ENCODE measurements at regions not wholly inside any gene's neighbourhood (a gene's known extent, or its start where the extent isn't known, plus 50 kb on each side); places are given as distances from the start of the nearest gene placed in this dataset.

DNA sequence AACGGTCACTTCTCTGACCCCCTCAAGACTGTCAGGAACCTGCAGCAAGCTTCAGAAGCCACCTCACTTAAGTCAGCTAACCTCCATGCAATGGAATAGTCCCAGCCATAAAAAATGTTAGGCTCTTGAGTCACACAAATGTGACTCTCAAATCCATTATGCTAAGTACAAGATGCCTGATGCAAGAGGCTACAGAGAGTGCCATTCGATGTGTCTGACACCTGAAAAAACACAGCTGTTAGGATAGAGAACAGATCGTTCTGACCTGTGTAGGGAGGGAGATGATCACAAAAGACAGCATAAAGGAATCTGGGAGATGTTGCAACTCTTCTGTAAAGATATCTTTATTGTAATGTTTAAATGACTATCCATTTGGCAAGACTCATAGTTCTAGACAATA, 712.4 kb downstream of the TBC1D22A start:
- no peak overlapping the region for H3K27ac ChIP-seq
- peaks cover 0 to 7% (median 0%) of the 10 kb centered on the region in 4 donors for H3K27me3 ChIP-seq
- TF ChIP-seq CTCF (IDR thresholded peaks at IDR 0.05) (no peak), POLR2A (IDR thresholded peaks at IDR 0.05) (no peak)
- WGBS, 2 donors: 29 to 58% methylated on average over 3 of the region's 3 CpGs
- no peaks in the 10 kb centered on the region for H3K36me3 ChIP-seq
- peak overlapping the region in 1 of 4 donors; percentile 16 for H3K4me3 ChIP-seq
- no peaks in the 10 kb centered on the region for H3K9me3 ChIP-seq
- no peak for DNase-seq
- intact Hi-C loops (cut with DNase I): no loop called here
- H3K4me1 ChIP-seq: peaks cover 0 to 9% (median 0%) of the 10 kb centered on the region in 3 donors

- Histone ChIP-seq H3K27me3 (peaks cover 0 to 10% (median 0%) of the 10 kb centered on the region in 4 donors), H3K27ac (no peak overlapping the region), H3K9me3 (no peaks in the 10 kb centered on the region), H3K4me1 (peaks cover 0 to 9% (median 0%) of the 10 kb centered on the region in 3 donors), H3K36me3 (no peaks in the 10 kb centered on the region), H3K4me3 (peak overlapping the region in 1 of 4 donors; percentile 16)
- no peak for DNase-seq
- no peak for TF ChIP-seq POLR2A (IDR thresholded peaks at IDR 0.05)
- TF ChIP-seq CTCF (IDR thresholded peaks at IDR 0.05): no peak
- intact Hi-C loops (cut with DNase I): no loop called here
- WGBS, 2 donors: 22 to 42% methylated on average over 6 of the region's 6 CpGs
Measured at GRCh38 chr22:47474464-47474863, 712.0 kb downstream of the TBC1D22A start.

- H3K27me3 ChIP-seq: peaks cover 0 to 10% (median 0%) of the 10 kb centered on the region in 4 donors
- 87 to 89% methylated on average over 7 of the region's 9 CpGs for WGBS, 2 donors
- no peaks in the 10 kb centered on the region for H3K36me3 ChIP-seq
- H3K4me1 ChIP-seq: peaks cover 0 to 9% (median 0%) of the 10 kb centered on the region in 3 donors
- no peak overlapping the region for H3K4me3 ChIP-seq
- H3K27ac ChIP-seq: no peak overlapping the region
- H3K9me3 ChIP-seq: no peaks in the 10 kb centered on the region
- intact Hi-C loops (cut with DNase I): no loop called here
- no peak for TF ChIP-seq POLR2A (IDR thresholded peaks at IDR 0.05)
- no peak for TF ChIP-seq CTCF (IDR thresholded peaks at IDR 0.05)
- DNase-seq: no peak
Measured at GRCh38 chr22:47472636-47473035, 710.2 kb downstream of the TBC1D22A start.

DNA sequence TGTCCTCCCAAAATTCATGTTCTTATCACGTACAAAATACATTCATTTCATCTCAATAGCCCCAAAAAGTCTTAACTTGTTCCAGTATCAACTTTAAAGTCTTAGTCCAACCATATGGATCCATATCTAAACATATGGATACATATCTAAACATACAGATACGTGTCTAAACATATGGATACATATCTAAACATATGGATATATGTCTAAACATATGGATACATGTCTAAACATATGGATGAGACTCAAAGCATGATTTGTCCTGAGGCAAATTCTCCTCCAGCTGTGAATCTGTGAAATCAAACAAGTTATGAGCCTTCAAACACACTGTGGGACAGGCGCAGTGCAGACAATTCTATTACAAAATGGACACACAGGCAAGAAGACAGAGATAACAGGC, 709.0 kb downstream of the TBC1D22A start:
- TF ChIP-seq POLR2A (IDR thresholded peaks at IDR 0.05): no peak
- TF ChIP-seq CTCF (IDR thresholded peaks at IDR 0.05): no peak
- peaks cover 0 to 9% (median 0%) of the 10 kb centered on the region in 3 donors for H3K4me1 ChIP-seq
- H3K36me3 ChIP-seq: no peaks in the 10 kb centered on the region
- intact Hi-C loops (cut with DNase I): no loop called here
- no peak overlapping the region for H3K27ac ChIP-seq
- H3K4me3 ChIP-seq: no peak overlapping the region
- no peak for DNase-seq
- H3K27me3 ChIP-seq: peaks cover 0 to 10% (median 0%) of the 10 kb centered on the region in 4 donors
- WGBS, 2 donors: 53 to 63% methylated on average over 3 of the region's 3 CpGs
- H3K9me3 ChIP-seq: peaks cover 0 to 5% (median 3%) of the 10 kb centered on the region in 3 donors

DNA sequence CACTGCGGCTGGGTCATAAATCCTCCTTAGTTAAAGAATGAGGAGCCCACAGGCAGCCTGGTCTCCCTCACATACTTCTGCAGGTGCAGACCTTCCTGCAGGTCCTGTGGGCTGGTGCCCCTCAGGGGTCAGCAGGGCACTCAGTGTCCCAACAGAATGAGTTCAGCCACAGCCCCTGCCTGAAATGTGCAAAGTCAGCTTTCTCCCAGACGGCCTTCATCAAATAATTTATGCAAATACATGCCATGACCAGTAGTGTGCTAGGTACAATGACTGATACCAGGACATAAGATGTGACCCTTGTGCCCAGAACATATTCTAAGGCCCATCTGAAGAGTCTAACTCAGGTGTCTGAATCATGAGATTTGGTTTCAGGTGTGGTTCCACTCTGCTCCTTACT, 703.4 kb downstream of the TBC1D22A start:
- Histone ChIP-seq H3K4me3 (no peak overlapping the region), H3K4me1 (no peaks in the 10 kb centered on the region), H3K27ac (no peak overlapping the region), H3K9me3 (peaks cover 0 to 6% (median 4%) of the 10 kb centered on the region in 3 donors), H3K36me3 (no peaks in the 10 kb centered on the region), H3K27me3 (peaks cover 0 to 21% (median 0%) of the 10 kb centered on the region in 4 donors)
- WGBS, 2 donors: 56 to 84% methylated on average over 2 of the region's 2 CpGs
- TF ChIP-seq POLR2A (IDR thresholded peaks at IDR 0.05): no peak
- TF ChIP-seq CTCF (IDR thresholded peaks at IDR 0.05): no peak
- no peak for DNase-seq
- intact Hi-C loops (cut with DNase I): no loop called here

All from esophagus squamous epithelium (tissue), 5 donors.